ACC112 (cell line): ENCODE measurements at regions not wholly inside any gene's neighbourhood (a gene's known extent, or its start where the extent isn't known, plus 50 kb on each side); places are given as distances from the start of the nearest gene placed in this dataset.

Experiments used
- H2AFZ ChIP-seq: fragments of 200-600 bp; sonication (generic); one replicate; pipeline ENCODE4 v1.6.0; 2017; ENCODE audit warnings: antibody characterized with exemption, low read length; ENCODE audit not compliant: unreplicated experiment
- H3K27ac ChIP-seq: fragments of 200-600 bp; sonication (generic); 2 replicates; pipeline ENCODE4 v1.5.1; 2014; ENCODE audit warnings: low read depth, mild to moderate bottlenecking, antibody characterized with exemption, low read length, moderate library complexity
- H3K27me3 ChIP-seq: fragments of 200-600 bp; sonication (generic); 2 replicates; pipeline ENCODE4 v1.6.1; 2014; ENCODE audit warnings: mild to moderate bottlenecking, antibody characterized with exemption, low read length, moderate library complexity, mixed read lengths; ENCODE audit not compliant: insufficient read depth
- H3K36me3 ChIP-seq: fragments of 200-600 bp; sonication (generic); 2 replicates; pipeline ENCODE4 v1.6.1; 2016; ENCODE audit warnings: mild to moderate bottlenecking, antibody characterized with exemption, low read length, moderate library complexity, mixed read lengths; ENCODE audit not compliant: insufficient read depth
- H3K4me1 ChIP-seq: fragments of 200-600 bp; sonication (generic); one replicate; pipeline ENCODE4 v1.6.1; 2016; ENCODE audit warnings: low read length, mixed read lengths; ENCODE audit not compliant: insufficient read depth, unreplicated experiment, control insufficient read depth
- H3K4me3 ChIP-seq: fragments of 200-600 bp; sonication (generic); 2 replicates; pipeline ENCODE4 v1.5.1; 2014; ENCODE audit warnings: mild to moderate bottlenecking, low read depth, low read length
- H3K79me2 ChIP-seq: fragments of 200-600 bp; sonication (generic); one replicate; pipeline ENCODE4 v1.6.0; 2016; ENCODE audit warnings: low read length; ENCODE audit not compliant: control insufficient read depth, unreplicated experiment, insufficient read depth

DNA sequence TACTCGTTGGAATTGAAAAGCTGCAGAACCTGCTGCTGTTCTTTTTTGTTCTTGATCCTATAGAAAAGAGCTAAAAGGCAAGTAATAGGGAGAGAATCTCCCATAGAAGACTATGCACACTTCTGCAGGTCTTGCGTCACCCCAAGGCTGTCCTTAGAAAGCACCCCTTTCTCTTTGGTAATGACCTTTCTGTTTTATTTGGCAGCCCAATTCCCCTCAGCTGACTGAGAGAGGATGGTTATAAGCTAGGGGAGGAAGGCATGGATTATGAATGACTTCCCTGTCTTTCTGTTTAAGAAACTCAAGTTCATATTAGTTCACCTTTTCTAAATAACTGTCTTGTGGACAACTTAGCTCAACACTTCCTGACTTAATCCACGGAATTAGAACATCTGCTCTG is 122.9 kb downstream of the TXNL1 start:
- H3K27me3 ChIP-seq = peaks cover 3% of the 10 kb centered on the region; the same call in 1 of the 2 replicates
- no peak overlapping the region for H3K4me3 ChIP-seq
- no peaks in the 10 kb centered on the region for H3K4me1 ChIP-seq
- no peaks in the 10 kb centered on the region for H3K36me3 ChIP-seq
- no peak overlapping the region for H3K27ac ChIP-seq
- H2AFZ ChIP-seq = no peak overlapping the region
- no peaks in the 10 kb centered on the region for H3K79me2 ChIP-seq

DNA sequence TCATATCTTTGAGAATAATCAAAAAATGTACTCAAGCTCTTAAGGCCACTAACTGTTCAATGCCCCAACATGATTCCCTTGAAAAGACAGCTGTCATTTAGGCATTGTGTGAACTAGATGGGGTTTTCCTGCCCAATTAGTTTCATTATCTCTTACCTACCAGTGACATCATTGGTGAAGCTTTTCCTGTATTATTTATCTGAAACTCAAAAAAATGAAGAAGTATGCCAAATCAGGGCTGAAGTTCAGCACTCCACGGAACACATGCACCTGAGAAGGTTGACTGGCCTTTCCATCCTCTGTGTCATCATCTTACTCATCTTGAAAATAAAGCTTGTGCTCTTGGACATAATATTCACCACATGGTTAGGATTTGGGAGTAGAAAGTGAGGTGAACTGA is 126.4 kb downstream of the TXNL1 start:
- no peaks in the 10 kb centered on the region for H3K36me3 ChIP-seq
- no peak overlapping the region for H3K4me3 ChIP-seq
- H3K79me2 ChIP-seq = no peaks in the 10 kb centered on the region
- H2AFZ ChIP-seq = no peak overlapping the region
- H3K4me1 ChIP-seq = no peaks in the 10 kb centered on the region
- no peak overlapping the region for H3K27ac ChIP-seq
- H3K27me3 ChIP-seq = peaks cover 6% of the 10 kb centered on the region; the same call in 1 of the 2 replicates

DNA sequence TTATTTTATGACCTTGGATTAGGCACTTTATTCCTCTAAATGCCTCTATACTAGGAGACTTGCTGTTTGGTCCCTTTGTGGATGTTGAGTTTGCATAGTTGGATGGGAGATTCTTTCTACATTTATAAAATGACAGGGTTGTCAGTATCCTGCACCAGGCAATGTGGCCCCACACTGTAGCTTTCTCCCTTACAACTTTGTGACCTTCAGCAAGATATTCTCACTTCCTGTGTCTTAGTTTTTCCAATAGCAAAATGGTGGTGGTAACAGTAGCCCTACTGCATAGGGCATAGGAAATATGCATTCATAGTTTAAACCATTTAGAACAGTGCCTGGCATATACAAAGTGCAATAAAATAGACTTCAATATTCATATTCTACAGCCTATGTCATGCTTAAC is 128.3 kb downstream of the TXNL1 start:
- no peak overlapping the region for H2AFZ ChIP-seq
- no peak overlapping the region for H3K4me3 ChIP-seq
- H3K27ac ChIP-seq = no peak overlapping the region
- peaks cover 6% of the 10 kb centered on the region; the same call in 1 of the 2 replicates for H3K27me3 ChIP-seq
- no peaks in the 10 kb centered on the region for H3K36me3 ChIP-seq
- no peaks in the 10 kb centered on the region for H3K79me2 ChIP-seq
- no peaks in the 10 kb centered on the region for H3K4me1 ChIP-seq

DNA sequence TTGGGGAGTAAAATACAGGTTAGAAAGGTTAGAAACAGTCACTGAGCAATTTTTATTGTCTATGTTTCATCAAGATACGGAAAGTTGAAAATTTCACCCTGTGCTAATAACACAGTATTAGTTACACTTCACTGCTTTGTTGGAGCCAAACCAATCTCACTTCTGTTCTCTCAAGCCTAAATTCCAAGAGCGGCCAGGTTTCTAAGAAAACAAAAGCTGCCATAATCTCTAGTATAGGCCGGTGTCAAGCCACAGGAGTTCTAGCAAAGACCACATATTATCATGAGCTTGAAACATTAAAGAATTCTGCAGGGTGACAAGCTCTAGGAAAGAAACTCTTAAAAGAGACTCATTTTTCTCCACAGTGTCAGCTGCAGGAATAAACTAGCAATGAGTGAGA is 128.7 kb downstream of the TXNL1 start:
- Histone ChIP-seq H3K4me3 (no peak overlapping the region), H2AFZ (no peak overlapping the region), H3K4me1 (no peaks in the 10 kb centered on the region), H3K27me3 (peaks cover 6% of the 10 kb centered on the region; the same call in 1 of the 2 replicates), H3K36me3 (no peaks in the 10 kb centered on the region), H3K79me2 (no peaks in the 10 kb centered on the region), H3K27ac (no peak overlapping the region)

DNA sequence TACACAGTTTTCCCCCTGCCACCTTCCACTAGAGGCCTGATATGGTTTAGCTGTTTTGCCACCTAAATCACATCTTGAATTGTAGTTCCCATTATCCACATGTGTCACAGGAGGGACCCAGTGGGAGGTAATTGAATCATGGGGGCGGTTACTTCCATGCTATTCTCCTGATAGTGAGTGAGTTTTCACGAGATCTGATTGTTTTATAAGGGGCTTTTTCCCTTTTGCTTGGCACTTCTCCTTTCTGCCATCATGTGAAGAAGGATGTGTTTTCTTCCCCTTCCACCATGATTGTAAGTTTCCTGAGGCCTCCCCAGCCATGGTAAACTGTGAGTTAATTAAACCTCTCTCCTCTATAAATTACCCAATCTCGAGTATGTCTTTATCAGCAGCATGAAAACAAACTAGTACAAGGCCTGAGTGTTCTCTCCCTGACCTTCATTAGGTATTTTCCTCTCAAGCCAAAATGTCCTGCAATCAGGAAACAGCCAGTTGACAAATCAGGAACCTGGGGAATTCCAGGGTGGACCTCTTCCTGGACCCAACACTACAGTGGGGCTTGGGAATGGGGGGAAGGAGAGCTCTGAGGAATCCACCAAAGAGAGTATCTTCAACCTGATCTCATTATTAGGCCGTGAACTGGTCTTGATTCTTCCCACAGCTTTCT is 129.9 kb downstream of the TXNL1 start:
- H3K27ac ChIP-seq = no peak overlapping the region
- H3K27me3 ChIP-seq = peaks cover 6% of the 10 kb centered on the region; the same call in 1 of the 2 replicates
- H3K4me1 ChIP-seq = no peaks in the 10 kb centered on the region
- H2AFZ ChIP-seq = no peak overlapping the region
- H3K36me3 ChIP-seq = no peaks in the 10 kb centered on the region
- no peaks in the 10 kb centered on the region for H3K79me2 ChIP-seq
- H3K4me3 ChIP-seq = no peak overlapping the region

DNA sequence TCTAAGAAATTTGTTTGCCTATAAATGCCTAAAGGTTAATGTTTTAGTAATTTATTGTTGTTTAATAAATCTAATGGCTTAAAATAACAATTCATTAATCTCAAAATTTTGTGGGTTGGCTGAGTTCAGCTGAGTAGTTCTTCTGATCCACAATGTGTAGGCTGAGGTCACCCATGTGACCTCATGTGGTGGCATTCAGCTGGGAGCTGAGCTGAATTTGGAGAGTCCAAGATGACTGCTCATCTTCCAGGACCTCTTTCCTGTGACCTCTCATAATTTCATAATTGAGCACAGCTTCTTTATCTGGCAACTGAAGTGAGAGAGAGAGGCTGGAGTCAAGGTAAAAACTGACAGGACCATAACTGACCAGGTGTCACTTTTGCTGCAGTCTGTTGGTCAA is 132.4 kb downstream of the TXNL1 start:
- no peak overlapping the region for H3K4me3 ChIP-seq
- no peak overlapping the region for H2AFZ ChIP-seq
- H3K27ac ChIP-seq = no peak overlapping the region
- H3K36me3 ChIP-seq = no peaks in the 10 kb centered on the region
- peaks cover 6% of the 10 kb centered on the region; the same call in 1 of the 2 replicates for H3K27me3 ChIP-seq
- no peaks in the 10 kb centered on the region for H3K79me2 ChIP-seq
- no peaks in the 10 kb centered on the region for H3K4me1 ChIP-seq

DNA sequence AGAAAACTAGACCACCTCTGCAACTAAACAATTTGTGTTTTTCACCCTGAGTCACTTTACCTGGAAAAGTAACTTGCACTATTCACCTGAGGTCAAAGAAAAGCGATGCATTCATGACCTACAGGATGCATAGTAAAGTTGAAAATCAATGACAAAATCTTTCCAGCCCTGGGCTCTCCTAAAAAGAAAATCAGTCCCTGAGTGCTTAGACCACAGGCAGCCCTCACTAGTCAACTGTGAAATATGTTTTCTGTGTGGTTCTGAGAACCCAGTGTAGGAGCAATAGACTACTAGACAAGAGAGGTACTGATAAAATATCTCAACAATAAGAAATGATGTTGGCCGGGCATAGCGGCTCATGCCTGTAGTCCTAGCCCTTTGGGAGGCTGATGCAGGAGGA is 133.1 kb downstream of the TXNL1 start:
- Histone ChIP-seq H3K79me2 (no peaks in the 10 kb centered on the region), H3K36me3 (no peaks in the 10 kb centered on the region), H3K4me1 (no peaks in the 10 kb centered on the region), H3K4me3 (no peak overlapping the region), H3K27me3 (peaks cover 6% of the 10 kb centered on the region; the same call in 1 of the 2 replicates), H2AFZ (no peak overlapping the region), H3K27ac (no peak overlapping the region)

DNA sequence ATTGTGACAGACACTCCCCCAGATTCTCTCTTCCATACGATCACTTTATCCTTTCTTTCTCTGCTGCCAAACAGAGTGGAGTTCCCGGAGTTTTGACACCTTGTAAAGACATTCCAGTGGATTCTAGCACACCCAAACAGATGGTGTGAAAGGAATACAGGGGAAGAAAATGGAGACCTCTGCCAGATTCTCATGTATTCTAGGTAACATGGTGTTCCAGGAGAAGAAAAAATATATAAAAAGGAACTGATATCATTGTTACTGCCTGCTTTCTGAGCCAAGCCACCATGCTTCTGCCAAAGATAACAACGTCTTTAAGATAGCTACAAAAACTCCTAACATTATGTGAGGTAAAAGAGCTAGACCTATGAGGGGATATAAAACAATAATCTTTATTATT is 136.5 kb downstream of the TXNL1 start:
- Histone ChIP-seq H3K4me3 (no peak overlapping the region), H2AFZ (no peak overlapping the region), H3K36me3 (no peaks in the 10 kb centered on the region), H3K4me1 (no peaks in the 10 kb centered on the region), H3K27ac (no peak overlapping the region), H3K79me2 (no peaks in the 10 kb centered on the region), H3K27me3 (peaks cover 9% of the 10 kb centered on the region; the same call in 1 of the 2 replicates)

DNA sequence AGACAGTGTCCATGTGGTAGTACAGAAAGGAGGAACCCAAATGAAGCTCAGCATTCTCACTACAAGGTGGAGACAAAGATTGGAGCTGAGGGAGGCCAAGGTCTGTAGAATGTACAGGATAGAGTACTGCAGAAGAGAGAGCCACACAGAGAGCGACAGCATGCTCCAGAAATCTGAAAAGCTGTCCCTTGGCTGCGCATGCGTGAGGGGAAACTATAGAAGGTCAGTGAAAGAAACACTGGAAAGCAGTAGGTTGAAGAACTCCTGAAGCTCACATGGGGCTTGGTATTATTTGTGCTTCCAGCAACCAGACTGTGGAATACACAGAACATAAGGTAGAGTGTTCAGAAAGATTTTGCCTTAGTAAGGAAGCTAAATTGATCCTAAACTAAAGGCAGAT is 142.5 kb downstream of the TXNL1 start:
- no peak overlapping the region for H2AFZ ChIP-seq
- peaks cover 51% of the 10 kb centered on the region; the same call in 1 of the 2 replicates for H3K27me3 ChIP-seq
- H3K27ac ChIP-seq = no peak overlapping the region
- no peaks in the 10 kb centered on the region for H3K36me3 ChIP-seq
- no peak overlapping the region for H3K4me3 ChIP-seq
- no peaks in the 10 kb centered on the region for H3K79me2 ChIP-seq
- H3K4me1 ChIP-seq = no peaks in the 10 kb centered on the region

DNA sequence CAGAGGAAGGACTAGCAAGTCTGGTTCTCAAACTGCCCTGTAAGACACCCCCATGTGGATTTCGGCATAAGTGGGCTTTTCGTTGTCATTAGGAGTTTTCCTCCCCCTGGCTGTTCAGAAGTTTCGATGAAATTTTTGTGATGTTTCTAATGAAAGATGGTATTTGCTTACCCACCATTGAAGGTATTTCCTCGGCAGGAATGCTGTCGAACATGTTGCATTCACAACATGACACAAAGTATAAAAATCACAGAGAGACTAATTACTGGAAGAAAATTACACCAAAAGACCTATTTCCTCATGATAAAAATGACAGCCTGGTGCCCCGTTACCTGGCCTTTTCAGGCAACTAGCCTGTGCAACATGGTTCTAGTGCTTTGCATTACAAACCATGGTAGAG is 144.9 kb downstream of the TXNL1 start:
- no peaks in the 10 kb centered on the region for H3K4me1 ChIP-seq
- no peaks in the 10 kb centered on the region for H3K79me2 ChIP-seq
- no peak overlapping the region for H3K27ac ChIP-seq
- H2AFZ ChIP-seq = no peak overlapping the region
- peaks cover 53% of the 10 kb centered on the region for H3K27me3 ChIP-seq
- no peak overlapping the region for H3K4me3 ChIP-seq
- no peaks in the 10 kb centered on the region for H3K36me3 ChIP-seq

DNA sequence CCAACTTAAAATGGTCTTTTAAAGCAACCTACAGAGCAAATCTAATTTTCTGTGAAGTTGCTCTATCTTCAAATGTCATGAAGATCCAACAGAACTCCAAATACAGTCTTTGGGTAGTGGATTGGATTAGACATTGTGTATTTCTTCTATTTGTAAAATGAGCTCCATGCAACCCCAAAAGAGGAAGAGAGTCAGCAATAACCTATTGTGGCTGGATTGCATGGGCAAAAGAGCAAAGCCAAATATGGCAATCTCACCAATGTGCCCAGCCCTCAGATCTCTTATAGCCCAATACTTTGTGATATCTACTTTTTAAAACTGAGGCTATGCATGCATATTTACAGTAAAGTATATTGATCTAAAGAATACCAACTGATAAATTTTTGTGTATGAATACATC is 146.3 kb downstream of the TXNL1 start:
- Histone ChIP-seq H3K36me3 (no peaks in the 10 kb centered on the region), H3K4me3 (no peak overlapping the region), H3K27ac (no peak overlapping the region), H3K79me2 (no peaks in the 10 kb centered on the region), H3K4me1 (no peaks in the 10 kb centered on the region), H3K27me3 (peaks cover 53% of the 10 kb centered on the region), H2AFZ (no peak overlapping the region)
